HCT116 (cell line): ENCODE measurements at regions not wholly inside any gene's neighbourhood (a gene's known extent, or its start where the extent isn't known, plus 50 kb on each side); places are given as distances from the start of the nearest gene placed in this dataset.

ENCODE experiments used
- ATAC-seq: fragments of 200-7000 bp; cut with Tn5 transposase; 2 replicates; pipeline ENCODE4 v1.9.1; 2020; ENCODE audit warnings: mild to moderate bottlenecking, moderate library complexity
- BruUV-seq: library from RNA; stranded (reverse); fragments of 400-500 nt; replicated peaks from 2 replicates; lab custom pipeline; 2021; lab: Mats Ljungman, UMichigan
- CTCF ChIA-PET: fragments of 300-600 bp; sonication (Branson Sonifier 250); formaldehyde crosslinking; loops from one replicate; lab custom pipeline; 2021; ENCODE audit warnings: antibody characterized with exemption; lab: Charles Lee
- POLR2A ChIA-PET: fragments of 300-600, 350-600 bp; sonication (Branson Sonifier 250); formaldehyde crosslinking; loops from one replicate; lab custom pipeline; 2021; ENCODE audit warnings: antibody characterized with exemption; lab: Charles Lee
- RAD21 ChIA-PET, 2 experiments: fragments of 300-600 bp; sonication (Branson Sonifier 250); formaldehyde crosslinking; loops; one replicate each; lab custom pipeline; 2023; ENCODE audit warnings: low total read pairs in 2 of 2; ENCODE audit not compliant: uncharacterized antibody in 2 of 2, unreplicated experiment in 2 of 2, low non-redundant PET in 1 of 2; lab: Charles Lee
- DNase-seq: peaks from one replicate; pipeline ENCODE4 v3.0.0-alpha.2; 2010; ENCODE audit warnings: low read depth, low spot score
- H2AFZ ChIP-seq: fragments of 200-600 bp; shearing (Covaris generic), sonication (generic); 2 replicates; pipeline ENCODE4 v1.6.1; 2017; ENCODE audit warnings: low read depth, mixed run types, mixed read lengths, antibody characterized with exemption, low read length; ENCODE audit not compliant: poor library complexity, severe bottlenecking
- H3K27ac ChIP-seq: 2 replicates; pipeline ENCODE4 v1.5.1; 2012; ENCODE audit warnings: low read depth, low read length
- H3K27me3 ChIP-seq: fragments of 200-600 bp; sonication (generic); 2 replicates; pipeline ENCODE4 v1.6.1; 2016; ENCODE audit warnings: mixed run types, low read length, mixed read lengths; ENCODE audit not compliant: insufficient read depth
- H3K36me3 ChIP-seq, 2 experiments: fragments of 200-500 bp in 1 of 2; fragments of 200-600 bp in 1 of 2; sonication (Bioruptor generic) in 1 of 2; sonication (generic) in 1 of 2; 2 replicates each; pipeline versions ENCODE4 v1.5.1 to v1.6.1; 2014 to 2016; ENCODE audit warnings: low read length in 2 of 2, inconsistent platforms in 1 of 2, mixed read lengths in 1 of 2, mixed run types in 1 of 2; ENCODE audit not compliant: insufficient read depth in 2 of 2, control insufficient read depth in 1 of 2
- H3K4me1 ChIP-seq, 2 experiments: fragments of 200-600 bp in 1 of 2; sonication (generic) in 1 of 2; 2 replicates each; pipeline versions ENCODE4 v1.5.1 to v1.6.1; 2012 to 2017; ENCODE audit warnings: low read length in 2 of 2, inconsistent platforms in 1 of 2, mild to moderate bottlenecking in 1 of 2, mixed read lengths in 1 of 2, mixed run types in 1 of 2, moderate library complexity in 1 of 2; ENCODE audit not compliant: insufficient read depth in 2 of 2, control insufficient read depth in 1 of 2
- H3K4me2 ChIP-seq: fragments of 200-600 bp; sonication (generic); 2 replicates; pipeline ENCODE4 v1.6.1; 2017; ENCODE audit warnings: mixed run types, low read length, mixed read lengths
- H3K4me3 ChIP-seq, 2 experiments: fragments of 200-600 bp in 1 of 2; sonication (generic) in 1 of 2; replicated peaks in 1 of 2; 2 replicates each; pipeline ENCODE4 v1.5.1; 2011 to 2016; ENCODE audit warnings: low read length in 2 of 2, control low read depth in 1 of 2, low read depth in 1 of 2, mild to moderate bottlenecking in 1 of 2, mixed read lengths in 1 of 2, mixed run types in 1 of 2
- H3K79me2 ChIP-seq: fragments of 200-600 bp; sonication (generic); 2 replicates; pipeline ENCODE4 v1.6.1; 2017; ENCODE audit warnings: mild to moderate bottlenecking, mixed run types, low read length, moderate library complexity, mixed read lengths; ENCODE audit not compliant: insufficient read depth
- H3K9ac ChIP-seq: fragments of 200-600 bp; sonication (generic); 2 replicates; pipeline ENCODE4 v1.6.1; 2016; ENCODE audit warnings: low read length, mixed read lengths
- H3K9me2 ChIP-seq: fragments of 200-600 bp; sonication (generic), shearing (Covaris generic); 2 replicates; pipeline ENCODE4 v1.6.1; 2017; ENCODE audit warnings: mixed run types, mild to moderate bottlenecking, moderate library complexity; ENCODE audit not compliant: insufficient read depth
- H3K9me3 ChIP-seq, 2 experiments: fragments of 200-500 bp in 1 of 2; fragments of 200-600 bp in 1 of 2; sonication (Bioruptor generic) in 1 of 2; sonication (generic) in 1 of 2; 2 replicates each; pipeline ENCODE4 v1.6.1; 2014 to 2017; ENCODE audit warnings: low read length in 2 of 2, mixed read lengths in 2 of 2, inconsistent platforms in 1 of 2, low read depth in 1 of 2, mild to moderate bottlenecking in 1 of 2, mixed run types in 1 of 2, moderate library complexity in 1 of 2; ENCODE audit not compliant: control insufficient read depth in 1 of 2, insufficient read depth in 1 of 2
- H4K20me1 ChIP-seq: fragments of 200-600 bp; sonication (generic), shearing (Covaris generic); 2 replicates; pipeline ENCODE4 v1.6.1; 2017; ENCODE audit warnings: mixed run types, mild to moderate bottlenecking, moderate library complexity; ENCODE audit not compliant: insufficient read depth
- CBX3 ChIP-seq: IDR thresholded peaks from 2 replicates; pipeline ENCODE4 v1.6.1; 2012; ENCODE audit warnings: low read depth
- CEBPB ChIP-seq: IDR thresholded peaks from 2 replicates; pipeline ENCODE4 v1.6.1; 2012; ENCODE audit warnings: low read depth
- EGR1 ChIP-seq: IDR thresholded peaks from 2 replicates; pipeline ENCODE4 v1.6.1; 2012; ENCODE audit warnings: low read depth
- ELF1 ChIP-seq: IDR thresholded peaks from 2 replicates; pipeline ENCODE4 v1.6.1; 2012; ENCODE audit warnings: low read depth, borderline replicate concordance
- EZH2 ChIP-seq: fragments of 200-600 bp; sonication (generic); IDR thresholded peaks from 2 replicates; pipeline ENCODE4 v1.6.1; 2017; ENCODE audit warnings: antibody characterized with exemption, mixed run types
- EZH2phosphoT487 ChIP-seq: fragments of 200-600 bp; IDR thresholded peaks from 2 replicates; pipeline ENCODE4 v1.6.1; 2018; ENCODE audit warnings: antibody characterized with exemption, borderline replicate concordance
- FOSL1 ChIP-seq: IDR thresholded peaks from 2 replicates; pipeline ENCODE4 v1.6.1; 2012; ENCODE audit warnings: low read depth
- JUND ChIP-seq: IDR thresholded peaks from 2 replicates; pipeline ENCODE4 v1.6.1; 2012
- RAD21 ChIP-seq: IDR thresholded peaks from 2 replicates; pipeline ENCODE4 v1.6.1; 2012; ENCODE audit warnings: low read depth, mild to moderate bottlenecking
- SIN3A ChIP-seq: IDR thresholded peaks from 2 replicates; pipeline ENCODE4 v1.6.1; 2012; ENCODE audit warnings: low read depth
- SP1 ChIP-seq: IDR thresholded peaks from 2 replicates; pipeline ENCODE4 v1.6.1; 2012; ENCODE audit warnings: low read depth
- SRF ChIP-seq: IDR thresholded peaks from 2 replicates; pipeline ENCODE4 v1.6.1; 2012; ENCODE audit warnings: low read depth
- TCF7L2 ChIP-seq: IDR thresholded peaks from 2 replicates; pipeline ENCODE4 v1.7.0; 2011; ENCODE audit warnings: borderline replicate concordance, inconsistent platforms; ENCODE audit not compliant: insufficient read depth, insufficient read length; ENCODE audit errors: extremely low read depth
- YY1 ChIP-seq: IDR thresholded peaks from 2 replicates; pipeline ENCODE4 v1.6.1; 2011; ENCODE audit warnings: low read length, low read depth, moderate library complexity, mild to moderate bottlenecking; ENCODE audit not compliant: insufficient replicate concordance; ENCODE audit errors: extremely low read depth
- ZFX ChIP-seq: fragments of 450-650 bp; IDR thresholded peaks from 2 replicates; pipeline ENCODE4 v1.6.1; 2017
- ZNF274 ChIP-seq: fragments of 200-500 bp; sonication (Bioruptor generic); IDR thresholded peaks from 2 replicates; pipeline ENCODE4 v1.6.1; 2014; ENCODE audit warnings: mild to moderate bottlenecking, low read depth, low read length, inconsistent platforms
- intact Hi-C: fragments of 100-400 bp; cut with micrococcal nuclease; formaldehyde crosslinking; loops from 2 replicates; pipeline ENCODE4 v1.10.0; 2022
- TF ChIP-seq, protein P1 (sequence below): IDR thresholded peaks from 2 replicates; pipeline ENCODE4 v1.6.1; 2012
- TF ChIP-seq, protein P2 (sequence below): IDR thresholded peaks from 2 replicates; pipeline ENCODE4 v1.6.1; 2012; ENCODE audit warnings: low read depth
- TF ChIP-seq, protein P3 (sequence below): IDR thresholded peaks from 2 replicates; pipeline ENCODE4 v1.6.1; 2012
- TF ChIP-seq, protein P4 (sequence below): IDR thresholded peaks from 2 replicates; pipeline ENCODE4 v1.6.1; 2011; ENCODE audit warnings: mild to moderate bottlenecking, low read length, moderate library complexity; ENCODE audit not compliant: insufficient replicate concordance; ENCODE audit errors: extremely low read depth

DNA sequence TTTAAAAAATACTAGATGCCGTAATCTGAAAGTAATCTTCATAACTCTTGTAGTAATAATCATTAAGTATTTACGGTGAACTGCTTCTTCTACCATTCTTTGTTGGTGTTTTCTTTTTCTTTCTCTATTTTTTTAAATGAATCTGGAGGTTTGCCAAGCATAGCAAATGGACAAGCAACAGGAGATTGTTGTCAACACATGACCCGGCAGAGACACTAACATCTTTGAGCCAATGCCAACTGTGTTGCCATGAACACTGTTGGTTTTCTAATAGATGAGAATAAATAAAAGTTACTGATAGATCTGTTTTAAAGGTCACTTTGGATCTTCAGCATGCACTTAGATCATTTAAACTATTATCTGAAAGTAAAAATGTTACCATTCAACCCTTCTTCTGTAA, 523.6 kb upstream of the EYS start:
- RAD21 ChIA-PET, result no interaction called here
- BruUV-seq, result no TSS peak
- Histone ChIP-seq H2AFZ (no peak overlapping the region), H3K9ac (no peak overlapping the region), H3K27me3 (no peaks in the 10 kb centered on the region), H3K36me3 (no peaks in the 10 kb centered on the region), H3K79me2 (no peaks in the 10 kb centered on the region), H3K4me1 (no peaks in the 10 kb centered on the region), H3K4me3 (no peak overlapping the region), H3K9me3 (peaks cover 9 to 15% of the 10 kb centered on the region in 2 experiments; a peak in 2 of 4 replicates), H3K9me2 (no peaks in the 10 kb centered on the region), H4K20me1 (no peaks in the 10 kb centered on the region), H3K27ac (no peak overlapping the region), H3K4me2 (no peak overlapping the region)
- DNase-seq, result no peak
- CTCF ChIA-PET, result no interaction called here
- intact Hi-C loops, result no loop called here
- POLR2A ChIA-PET, result no interaction called here
- no peak for ATAC-seq
- TF ChIP-seq SP1, result no peak
- TF ChIP-seq FOSL1, result no peak
- TF ChIP-seq, protein P1, sequence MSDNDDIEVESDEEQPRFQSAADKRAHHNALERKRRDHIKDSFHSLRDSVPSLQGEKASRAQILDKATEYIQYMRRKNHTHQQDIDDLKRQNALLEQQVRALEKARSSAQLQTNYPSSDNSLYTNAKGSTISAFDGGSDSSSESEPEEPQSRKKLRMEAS, result no peak
- TF ChIP-seq CBX3, result no peak
- TF ChIP-seq JUND, result no peak
- no peak for TF ChIP-seq EZH2phosphoT487
- TF ChIP-seq SIN3A, result no peak
- no peak for TF ChIP-seq SRF
- TF ChIP-seq EGR1, result no peak
- no peak for TF ChIP-seq ELF1
- TF ChIP-seq, protein P2, sequence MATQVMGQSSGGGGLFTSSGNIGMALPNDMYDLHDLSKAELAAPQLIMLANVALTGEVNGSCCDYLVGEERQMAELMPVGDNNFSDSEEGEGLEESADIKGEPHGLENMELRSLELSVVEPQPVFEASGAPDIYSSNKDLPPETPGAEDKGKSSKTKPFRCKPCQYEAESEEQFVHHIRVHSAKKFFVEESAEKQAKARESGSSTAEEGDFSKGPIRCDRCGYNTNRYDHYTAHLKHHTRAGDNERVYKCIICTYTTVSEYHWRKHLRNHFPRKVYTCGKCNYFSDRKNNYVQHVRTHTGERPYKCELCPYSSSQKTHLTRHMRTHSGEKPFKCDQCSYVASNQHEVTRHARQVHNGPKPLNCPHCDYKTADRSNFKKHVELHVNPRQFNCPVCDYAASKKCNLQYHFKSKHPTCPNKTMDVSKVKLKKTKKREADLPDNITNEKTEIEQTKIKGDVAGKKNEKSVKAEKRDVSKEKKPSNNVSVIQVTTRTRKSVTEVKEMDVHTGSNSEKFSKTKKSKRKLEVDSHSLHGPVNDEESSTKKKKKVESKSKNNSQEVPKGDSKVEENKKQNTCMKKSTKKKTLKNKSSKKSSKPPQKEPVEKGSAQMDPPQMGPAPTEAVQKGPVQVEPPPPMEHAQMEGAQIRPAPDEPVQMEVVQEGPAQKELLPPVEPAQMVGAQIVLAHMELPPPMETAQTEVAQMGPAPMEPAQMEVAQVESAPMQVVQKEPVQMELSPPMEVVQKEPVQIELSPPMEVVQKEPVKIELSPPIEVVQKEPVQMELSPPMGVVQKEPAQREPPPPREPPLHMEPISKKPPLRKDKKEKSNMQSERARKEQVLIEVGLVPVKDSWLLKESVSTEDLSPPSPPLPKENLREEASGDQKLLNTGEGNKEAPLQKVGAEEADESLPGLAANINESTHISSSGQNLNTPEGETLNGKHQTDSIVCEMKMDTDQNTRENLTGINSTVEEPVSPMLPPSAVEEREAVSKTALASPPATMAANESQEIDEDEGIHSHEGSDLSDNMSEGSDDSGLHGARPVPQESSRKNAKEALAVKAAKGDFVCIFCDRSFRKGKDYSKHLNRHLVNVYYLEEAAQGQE, result no peak
- TF ChIP-seq, protein P3, sequence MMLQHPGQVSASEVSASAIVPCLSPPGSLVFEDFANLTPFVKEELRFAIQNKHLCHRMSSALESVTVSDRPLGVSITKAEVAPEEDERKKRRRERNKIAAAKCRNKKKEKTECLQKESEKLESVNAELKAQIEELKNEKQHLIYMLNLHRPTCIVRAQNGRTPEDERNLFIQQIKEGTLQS, result no peak
- no peak for TF ChIP-seq ZFX
- no peak for TF ChIP-seq CEBPB
- no peak for TF ChIP-seq RAD21
- TF ChIP-seq TCF7L2, result no peak
- no peak for TF ChIP-seq YY1
- TF ChIP-seq, protein P4, sequence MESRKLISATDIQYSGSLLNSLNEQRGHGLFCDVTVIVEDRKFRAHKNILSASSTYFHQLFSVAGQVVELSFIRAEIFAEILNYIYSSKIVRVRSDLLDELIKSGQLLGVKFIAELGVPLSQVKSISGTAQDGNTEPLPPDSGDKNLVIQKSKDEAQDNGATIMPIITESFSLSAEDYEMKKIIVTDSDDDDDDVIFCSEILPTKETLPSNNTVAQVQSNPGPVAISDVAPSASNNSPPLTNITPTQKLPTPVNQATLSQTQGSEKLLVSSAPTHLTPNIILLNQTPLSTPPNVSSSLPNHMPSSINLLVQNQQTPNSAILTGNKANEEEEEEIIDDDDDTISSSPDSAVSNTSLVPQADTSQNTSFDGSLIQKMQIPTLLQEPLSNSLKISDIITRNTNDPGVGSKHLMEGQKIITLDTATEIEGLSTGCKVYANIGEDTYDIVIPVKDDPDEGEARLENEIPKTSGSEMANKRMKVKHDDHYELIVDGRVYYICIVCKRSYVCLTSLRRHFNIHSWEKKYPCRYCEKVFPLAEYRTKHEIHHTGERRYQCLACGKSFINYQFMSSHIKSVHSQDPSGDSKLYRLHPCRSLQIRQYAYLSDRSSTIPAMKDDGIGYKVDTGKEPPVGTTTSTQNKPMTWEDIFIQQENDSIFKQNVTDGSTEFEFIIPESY, result no peak
- TF ChIP-seq EZH2, result no peak
- no peak for TF ChIP-seq ZNF274
